ENCODE measurements at regions not wholly inside any gene's neighbourhood (a gene's known extent, or its start where the extent isn't known, plus 50 kb on each side); places are given as distances from the start of the nearest gene placed in this dataset.

- TF ChIP-seq CTCF (IDR thresholded peaks at IDR 0.05) = no peak
- no peak for TF ChIP-seq ZNF532 (CRISPR knock-in tag; IDR thresholded peaks at IDR 0.05; ENCODE audit: borderline replicate concordance)
- TF ChIP-seq USF2 (CRISPR knock-in tag; IDR thresholded peaks at IDR 0.05) = no peak
- TF ChIP-seq MAX (CRISPR knock-in tag; IDR thresholded peaks at IDR 0.05) = no peak
- no peak for TF ChIP-seq E2F1 (CRISPR knock-in tag; IDR thresholded peaks at IDR 0.05)
- no peak for TF ChIP-seq ZBTB21 (CRISPR knock-in tag; IDR thresholded peaks at IDR 0.05; ENCODE audit: borderline replicate concordance)
- no peak for TF ChIP-seq HMGXB4 (CRISPR knock-in tag; IDR thresholded peaks at IDR 0.05)
- no peak for TF ChIP-seq GTF2I (CRISPR knock-in tag; conservative IDR thresholded peaks at IDR 0.05)
- TF ChIP-seq CBFB (CRISPR knock-in tag; IDR thresholded peaks at IDR 0.05; ENCODE audit: low read depth) = no peak
- no peak for TF ChIP-seq ZSCAN18 (CRISPR knock-in tag; IDR thresholded peaks at IDR 0.05)
- no peak for TF ChIP-seq ZNF121 (CRISPR knock-in tag; IDR thresholded peaks at IDR 0.05)
These were observed 165.2 kb downstream of the SLC25A46 start for GRCh38 chr5:110903966-110904365.
